COLO668 (cell line): ENCODE measurements at regions not wholly inside any gene's neighbourhood (a gene's known extent, or its start where the extent isn't known, plus 50 kb on each side); places are given as distances from the start of the nearest gene placed in this dataset.
"Not testable (repeated sequence)": the region's sequence is repeated elsewhere in the genome, so short reads cannot be mapped to it uniquely, and the experiment has no call there.

Experiments used
- DNase-seq: peaks from one replicate; lab custom pipeline; 2025; ENCODE audit not compliant: unreplicated experiment; lab: John Stamatoyannopoulos, UW

DNA sequence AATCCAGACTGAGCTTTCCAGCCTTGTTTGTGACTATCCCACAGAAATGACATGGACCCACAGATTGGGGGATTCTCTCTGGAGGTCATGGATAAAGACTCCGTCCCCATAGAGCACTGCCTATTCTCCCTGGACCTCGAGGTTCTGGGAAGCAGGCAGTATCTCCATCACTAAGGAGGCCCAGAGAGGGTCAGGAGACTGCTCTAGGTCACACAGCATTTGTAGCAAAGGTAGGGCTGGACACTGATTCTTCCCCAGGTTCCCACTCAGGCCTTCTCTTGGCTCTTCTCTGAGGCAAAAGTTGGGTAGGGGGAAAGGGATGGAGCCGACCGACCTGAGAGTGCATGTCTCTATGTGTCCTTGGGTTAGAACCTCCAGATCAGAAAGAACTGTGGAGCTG, 80.9 kb downstream of the PTPRS start:
- DNase-seq = no peak

DNA sequence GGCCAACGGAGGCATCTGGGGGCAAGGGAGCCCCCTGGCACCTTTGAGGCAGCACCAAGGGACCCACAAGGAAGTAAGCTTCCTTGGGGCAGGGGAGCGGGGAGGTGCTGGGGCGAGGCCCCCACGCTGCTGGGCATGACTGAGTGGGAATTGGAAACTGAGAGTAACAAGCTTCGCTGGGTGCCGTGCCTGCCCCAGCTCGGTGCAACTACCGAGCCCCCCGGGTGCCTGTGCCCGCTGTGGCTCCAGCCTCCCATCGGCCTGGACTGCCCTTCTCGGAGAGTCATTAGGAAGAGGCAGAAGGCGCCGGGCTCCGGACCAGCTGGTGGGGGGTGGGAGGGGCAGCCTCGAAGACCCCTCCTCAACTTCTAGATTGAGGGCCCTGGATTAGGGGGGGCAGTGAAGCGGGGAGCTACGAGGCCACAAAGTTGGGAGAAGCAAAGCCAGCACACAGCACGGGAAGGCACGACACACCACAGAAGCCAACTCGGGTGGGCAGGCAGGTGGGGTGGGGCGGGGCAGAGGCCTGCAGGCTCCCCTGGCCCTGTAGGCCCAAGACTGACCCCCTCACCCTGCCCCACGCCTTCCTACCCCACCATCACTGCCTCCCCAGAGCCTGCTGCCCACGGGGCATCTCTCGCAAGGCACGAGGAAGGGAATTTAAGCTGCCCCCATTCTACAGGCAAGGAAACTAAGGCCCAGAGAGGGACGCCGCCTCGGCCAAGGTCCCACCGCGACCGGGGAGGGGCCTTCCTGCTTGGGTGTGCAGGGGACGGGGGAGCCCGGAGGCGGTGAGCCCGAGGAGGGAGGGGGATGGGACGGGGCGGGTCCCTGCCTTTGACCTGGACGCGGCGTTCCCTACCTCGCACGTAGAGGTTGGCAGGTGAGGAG, 83.2 kb downstream of the PTPRS start:
- no peak for DNase-seq

DNA sequence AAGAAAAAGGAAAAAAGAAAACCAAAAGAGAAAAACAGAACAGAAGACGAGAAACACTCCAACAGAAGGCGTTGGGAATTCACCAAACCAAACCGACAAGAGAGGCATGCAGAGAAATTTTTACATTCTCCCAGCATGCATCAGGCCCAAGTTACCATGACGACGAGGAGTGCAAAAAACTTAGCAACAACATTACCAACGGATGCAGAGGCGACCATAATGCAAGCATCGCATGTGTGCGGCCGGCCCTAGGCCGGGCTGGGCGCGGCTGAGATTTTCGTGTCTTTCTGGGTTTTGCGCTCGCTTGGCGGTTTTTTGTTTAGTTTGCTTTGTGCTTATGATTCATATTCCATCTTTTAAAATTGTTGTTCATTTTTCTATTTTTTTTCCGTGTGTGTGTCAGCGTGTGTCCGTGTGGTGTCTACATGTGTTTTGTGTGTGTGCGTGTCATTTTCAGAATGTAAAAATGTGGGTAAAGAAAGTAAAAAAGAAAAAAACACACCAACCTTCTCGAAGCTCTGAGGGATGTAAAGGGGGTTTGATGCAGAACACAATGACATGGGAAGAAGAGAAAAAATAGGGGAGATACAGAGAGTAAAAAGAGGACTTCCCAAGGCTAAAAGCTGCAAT, 84.9 kb downstream of the PTPRS start:
- DNase-seq = no peak

DNA sequence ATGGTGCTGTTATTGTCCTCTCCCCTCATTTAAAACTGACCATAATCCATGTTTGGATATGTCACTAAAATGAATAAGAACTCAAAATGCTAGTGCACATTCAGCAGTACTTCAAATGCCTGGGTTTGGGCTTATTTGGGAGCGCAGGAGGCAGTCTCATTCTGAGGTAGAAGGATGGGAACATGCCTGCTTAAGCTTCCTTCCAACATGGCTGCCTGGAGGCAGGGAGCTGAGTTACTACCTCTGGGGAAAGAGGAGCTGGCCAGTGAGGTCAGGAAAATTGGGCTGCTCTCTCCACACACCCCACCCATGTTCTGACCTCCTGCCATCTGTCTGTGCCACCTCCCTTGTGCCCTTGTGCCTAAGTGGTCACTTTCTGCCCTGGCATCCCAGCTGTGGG, 85.7 kb downstream of the PTPRS start:
- DNase-seq = no peak

DNA sequence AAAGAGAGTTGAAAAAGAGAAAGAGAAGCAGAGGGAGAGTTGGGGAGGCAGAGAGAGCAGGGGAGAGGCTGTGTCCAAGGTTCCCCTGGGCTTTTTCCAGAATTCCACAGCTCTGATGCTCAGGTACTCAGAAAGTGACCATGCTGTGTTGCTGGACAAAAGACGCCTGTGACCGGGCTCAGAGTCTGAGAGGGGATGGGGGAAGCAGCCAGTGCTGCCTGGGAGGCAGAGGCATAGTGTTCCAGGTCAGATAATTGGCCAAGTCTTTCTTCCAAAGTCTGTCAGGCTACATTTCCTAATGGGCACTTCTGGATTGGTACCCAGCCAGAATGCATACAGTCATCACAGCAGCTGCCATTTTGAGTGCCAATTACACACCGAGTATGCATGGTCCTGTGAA, 86.1 kb downstream of the PTPRS start:
- DNase-seq = no peak

DNA sequence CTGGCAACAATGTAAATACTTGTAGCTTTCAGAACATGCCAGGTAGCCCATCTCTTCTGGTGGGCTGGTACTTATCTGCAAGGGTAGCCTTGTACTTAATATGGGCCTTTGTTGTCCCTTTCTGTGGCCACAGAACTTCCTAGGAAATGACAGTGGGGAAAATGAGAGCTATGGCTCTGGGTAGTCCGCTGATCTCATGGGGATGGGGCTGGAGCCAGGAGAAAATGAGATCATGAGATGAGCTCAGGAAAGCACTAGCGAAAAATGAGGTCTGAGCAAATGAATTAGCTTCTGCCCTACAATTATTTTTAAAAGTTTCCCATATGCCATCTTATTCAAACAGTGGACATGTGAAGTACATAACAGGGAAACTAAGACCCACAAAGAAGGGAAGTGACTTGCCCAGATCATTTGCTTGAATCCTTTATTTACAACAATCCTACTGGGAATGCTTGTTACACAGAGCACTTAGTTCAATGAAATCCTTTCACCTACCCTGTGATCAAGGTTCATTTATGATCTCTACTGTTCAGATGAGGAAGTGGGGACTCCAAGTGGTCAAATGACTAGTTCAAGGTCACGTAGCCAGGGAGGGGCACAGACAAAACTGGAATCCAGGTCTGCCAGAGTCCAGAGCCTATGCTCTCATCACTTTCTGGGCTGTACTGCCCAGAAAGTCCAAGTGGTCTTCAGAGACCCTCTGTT, 87.1 kb downstream of the PTPRS start:
- no peak for DNase-seq

DNA sequence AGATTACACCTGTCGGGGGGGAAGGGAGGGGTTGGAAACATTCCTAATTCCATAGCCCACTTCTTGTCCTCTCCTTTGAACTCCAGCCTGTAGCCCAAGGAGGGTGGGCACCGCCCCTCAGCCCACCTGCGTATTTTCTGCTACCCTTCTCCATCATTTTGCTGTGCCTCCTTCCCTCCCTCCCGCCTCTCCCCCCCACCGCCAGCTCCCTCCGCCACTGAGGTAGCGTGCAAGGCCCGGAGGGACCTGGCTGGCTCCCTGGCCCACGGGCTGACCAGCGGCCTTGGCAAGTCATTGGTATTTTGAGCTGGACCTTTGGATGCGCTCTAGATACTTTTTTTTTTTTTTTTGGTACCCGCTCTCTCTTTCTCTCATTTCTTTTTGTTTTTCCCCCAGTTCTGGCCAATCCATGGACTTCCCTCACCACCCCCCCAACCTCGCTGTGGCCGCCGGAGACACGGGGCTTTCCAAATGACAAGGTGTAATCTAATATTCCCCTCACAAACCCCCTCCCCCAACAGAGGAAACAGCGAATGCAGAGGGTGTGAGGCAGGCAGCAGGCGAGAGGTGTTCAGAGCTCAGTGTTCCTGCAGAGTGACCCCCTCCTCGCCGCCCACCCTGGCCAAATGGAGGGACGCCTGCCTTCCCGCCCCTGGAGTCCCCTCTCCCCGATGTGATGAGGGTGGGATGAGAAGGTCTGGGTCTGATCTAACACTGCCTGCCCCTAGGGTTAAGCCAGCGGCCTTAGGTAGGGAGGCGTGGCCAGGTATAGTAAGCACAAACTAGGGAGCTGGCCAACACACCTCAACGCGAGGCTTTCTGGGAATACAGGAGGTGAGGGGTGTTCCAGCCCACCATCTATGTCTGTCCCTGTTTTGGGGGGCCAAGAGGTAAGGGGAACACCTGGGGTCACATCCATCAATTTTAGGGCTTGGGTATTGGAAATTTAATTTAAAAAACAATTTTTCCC, 89.2 kb downstream of the PTPRS start:
- DNase-seq = no peak

DNA sequence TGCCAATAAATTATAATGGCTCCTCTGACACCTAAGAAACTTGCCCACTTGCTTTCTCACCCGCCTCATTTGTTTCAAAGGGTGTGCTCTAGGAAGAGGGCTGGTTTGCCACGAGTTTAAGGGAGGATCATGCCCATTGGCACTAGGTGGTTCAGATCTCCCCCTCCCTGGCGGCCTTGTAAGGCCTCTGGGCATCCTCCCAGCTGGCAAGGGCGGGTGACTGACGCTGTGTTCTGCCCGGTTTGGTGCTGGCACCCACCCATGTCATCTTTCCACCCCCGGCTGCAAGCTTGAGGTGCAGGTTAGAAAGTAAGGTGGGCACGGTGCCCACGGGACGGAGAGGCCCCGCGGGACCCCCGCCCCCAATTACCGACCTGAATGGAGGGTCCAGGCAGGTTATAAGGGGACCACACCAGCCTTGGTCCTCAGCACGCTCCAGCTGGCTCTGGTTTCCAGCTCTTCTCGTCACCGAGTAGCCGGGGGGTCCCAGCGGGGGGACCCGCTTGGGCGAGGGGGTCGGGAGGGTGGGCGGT, 90.4 kb downstream of the PTPRS start:
- DNase-seq = no peak

DNA sequence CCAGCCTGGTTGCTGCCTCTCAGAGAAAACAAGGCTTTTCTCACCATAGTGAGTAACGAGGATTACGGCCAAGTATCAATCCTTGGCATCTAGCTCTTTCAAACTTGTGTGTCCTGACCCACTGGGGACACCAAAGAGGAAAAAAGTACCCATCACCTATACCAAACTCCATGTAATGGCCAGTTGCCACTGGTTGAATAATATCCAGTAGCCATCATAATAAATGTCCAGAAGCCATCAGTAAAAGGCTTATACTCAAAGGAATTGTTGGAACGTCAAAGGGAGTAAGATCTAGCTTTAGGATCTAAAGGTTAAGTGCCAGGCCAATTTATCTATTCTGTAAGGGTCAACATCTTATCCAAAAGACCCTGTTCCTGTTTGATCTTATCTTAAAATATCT, 91.1 kb downstream of the PTPRS start:
- DNase-seq = no peak

DNA sequence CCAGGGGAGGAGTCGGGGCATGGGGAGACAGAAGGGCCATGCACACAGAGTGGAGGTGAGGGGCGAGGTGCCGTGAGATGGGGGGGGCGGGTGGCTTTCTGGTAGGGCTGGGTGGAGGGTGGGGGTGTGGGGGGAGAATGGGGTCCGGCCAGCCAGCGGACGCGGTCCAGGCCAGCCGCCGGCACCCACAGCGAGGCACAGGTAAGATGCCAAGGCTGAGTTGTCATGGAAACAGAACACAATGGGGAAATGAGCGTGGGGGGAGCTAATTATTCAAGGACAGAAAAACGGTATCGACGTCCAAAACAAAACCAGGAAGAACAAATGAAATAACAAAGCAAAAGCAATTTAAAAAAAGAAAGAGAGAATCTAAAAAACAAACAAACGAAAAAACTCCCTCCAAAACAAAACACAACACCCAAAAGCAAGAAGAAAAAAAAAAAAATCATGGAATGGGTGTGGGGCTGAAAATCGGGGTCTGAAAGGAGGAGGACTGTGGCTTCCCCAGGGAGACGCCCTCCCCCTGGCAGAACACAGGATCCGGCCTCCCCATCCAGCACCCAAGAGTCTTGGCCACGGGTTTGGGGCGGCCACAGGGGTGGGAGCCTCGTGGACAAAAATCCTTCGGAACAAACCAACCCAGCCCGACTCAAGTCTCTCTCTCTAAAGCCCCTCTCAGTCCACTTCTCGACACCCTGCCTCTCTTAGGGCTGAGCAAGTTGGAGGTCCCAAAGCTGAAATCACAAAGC, 92.5 kb downstream of the PTPRS start:
- no peak for DNase-seq

DNA sequence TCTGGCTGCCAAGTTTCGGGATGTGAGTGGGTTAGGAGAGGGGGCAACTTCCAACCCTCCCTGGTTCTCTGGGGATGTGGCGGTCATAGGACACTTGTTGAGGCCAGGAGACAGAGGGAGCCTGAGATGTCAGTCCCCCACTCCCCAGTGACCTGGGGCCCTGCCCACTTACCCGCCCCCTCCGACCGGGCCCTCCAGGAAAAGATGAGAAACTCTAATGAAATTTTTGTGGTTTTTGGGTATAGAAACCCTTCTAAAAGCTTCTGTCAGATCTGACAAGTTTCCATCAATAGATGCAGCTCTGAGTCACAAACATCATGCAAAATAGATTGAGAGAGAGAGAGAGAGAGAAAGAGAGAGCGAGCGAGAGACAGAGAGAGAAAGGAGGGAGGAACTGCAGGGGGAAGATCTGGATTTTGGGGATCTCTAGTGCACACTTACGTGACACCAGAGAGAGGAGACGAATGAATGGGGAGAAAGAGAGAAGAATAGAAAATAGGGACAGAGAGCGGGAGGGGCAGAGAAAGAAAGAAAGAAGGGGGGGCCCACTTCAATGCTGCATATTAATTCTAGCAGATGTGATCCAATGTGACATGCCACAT, 94.0 kb downstream of the PTPRS start:
- no peak for DNase-seq

DNA sequence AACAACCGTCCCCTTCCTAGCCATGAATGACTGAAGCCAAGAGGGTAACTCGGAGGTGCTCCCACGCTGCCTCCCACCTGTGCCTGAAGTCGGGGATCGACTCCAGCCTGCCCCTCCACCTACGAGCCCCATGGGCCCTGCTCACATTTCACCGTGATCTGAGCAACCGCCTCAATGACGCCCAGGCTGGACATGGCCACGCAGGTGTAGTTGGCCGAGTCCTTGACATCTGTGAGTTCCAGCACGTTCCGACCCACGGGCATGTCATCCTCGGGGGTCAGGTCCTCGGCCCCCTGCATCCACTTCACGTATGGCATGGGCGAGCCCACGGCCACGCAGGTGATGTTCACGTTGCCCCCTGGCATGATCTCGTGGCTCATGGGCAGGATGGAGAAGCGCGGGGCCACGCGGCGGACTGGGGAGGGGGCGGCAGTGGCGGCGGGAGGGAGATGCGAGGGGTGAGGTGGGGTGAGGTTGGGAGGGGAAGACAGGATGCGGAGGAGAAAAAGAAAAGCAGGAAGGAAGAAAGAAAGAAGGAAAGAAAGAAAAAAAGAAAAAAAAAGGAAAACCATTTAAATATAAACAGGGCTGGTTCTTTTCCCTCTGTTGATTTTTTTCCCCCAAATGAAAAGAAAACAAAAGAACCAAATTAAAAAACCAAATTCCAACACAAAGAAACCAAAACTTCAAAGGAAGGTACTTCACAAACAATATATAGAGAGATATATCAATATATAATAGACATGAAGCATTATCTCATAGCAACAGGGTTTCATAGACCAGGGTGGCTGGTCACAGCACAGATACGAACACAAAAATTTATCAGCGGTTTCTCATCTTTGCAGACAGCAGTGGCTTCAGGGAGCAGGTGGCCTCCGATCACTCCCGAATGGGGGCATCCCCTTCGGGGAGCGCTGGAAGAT, 94.7 kb downstream of the PTPRS start:
- no peak for DNase-seq

DNA sequence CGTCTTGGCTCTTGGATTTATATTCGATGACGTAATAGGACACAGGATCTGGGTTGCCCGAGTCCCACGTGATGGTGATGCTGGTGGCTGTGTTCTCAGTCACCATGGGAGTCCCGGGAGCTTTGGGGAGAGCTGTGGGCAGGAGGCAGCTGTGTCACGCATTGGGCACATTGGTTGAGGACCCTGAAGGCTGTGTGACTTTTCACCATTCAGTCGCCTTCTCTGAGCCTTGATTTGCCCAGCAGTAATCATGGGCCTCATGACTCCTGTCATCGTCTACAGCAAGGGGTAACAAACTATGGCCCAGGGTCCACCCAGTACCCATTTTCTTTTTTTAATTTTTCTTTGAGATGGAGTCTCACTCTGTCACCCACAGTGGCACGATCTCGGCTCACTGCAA, 96.3 kb downstream of the PTPRS start:
- DNase-seq = no peak

DNA sequence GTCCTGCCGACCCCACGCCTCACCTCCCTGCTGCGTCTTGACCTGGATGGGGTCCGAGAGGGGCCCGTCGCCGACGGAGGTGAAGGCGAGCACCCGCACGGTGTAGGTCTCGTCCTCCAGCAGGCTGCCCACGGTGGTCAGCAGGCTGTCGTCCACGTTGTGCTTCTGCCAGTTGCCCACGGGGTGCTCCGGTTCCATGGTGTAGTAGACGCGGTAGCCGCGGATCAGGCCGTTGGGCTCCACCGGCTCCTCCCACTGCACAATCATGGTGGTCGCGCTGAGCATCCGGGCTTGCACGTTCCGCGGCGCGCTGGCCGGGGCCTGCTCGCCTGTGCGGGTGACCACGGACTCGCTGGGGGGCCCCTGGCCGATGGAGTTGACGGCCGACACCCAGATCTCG, 96.7 kb downstream of the PTPRS start:
- DNase-seq = no peak

DNA sequence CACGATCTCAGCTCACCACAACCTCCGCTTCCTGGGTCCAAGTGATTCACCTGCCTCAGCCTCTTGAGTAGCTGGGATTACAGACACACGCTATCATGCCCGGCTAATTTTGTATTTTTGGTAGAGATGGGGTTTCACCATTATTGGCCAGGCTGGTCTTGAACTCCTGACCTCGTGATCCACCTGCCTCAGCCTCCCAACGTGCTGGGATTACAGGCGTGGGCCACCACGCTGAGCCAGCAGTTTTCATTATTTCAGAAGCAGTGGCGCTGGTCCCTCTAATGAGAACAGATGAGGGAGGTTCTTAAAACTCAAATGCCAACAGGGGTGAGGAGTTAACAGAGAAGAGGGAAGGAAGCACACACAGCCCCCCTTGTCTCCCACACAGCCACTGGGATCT, 98.7 kb downstream of the PTPRS start:
- not testable (repeated sequence) for DNase-seq

DNA sequence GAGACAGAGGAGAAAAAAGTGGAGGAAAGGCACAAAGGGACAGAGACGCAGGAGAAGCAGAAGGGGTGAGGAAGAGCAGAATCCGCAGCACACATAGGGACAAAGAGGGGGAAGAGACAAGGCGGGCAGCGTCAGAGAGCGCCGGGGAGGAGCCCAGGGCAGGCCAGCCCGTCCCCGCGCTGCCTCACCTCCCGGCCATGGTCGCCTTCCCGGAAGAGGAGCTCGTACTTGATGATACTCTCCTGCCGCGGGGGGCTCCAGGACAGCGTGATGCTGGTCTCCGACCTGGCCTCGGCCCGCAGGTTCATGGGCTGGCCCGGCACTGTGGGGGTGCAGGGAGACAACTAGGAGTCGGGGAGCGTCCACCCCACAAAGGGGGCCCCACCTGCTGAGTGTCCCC, 100.6 kb downstream of the PTPRS start:
- DNase-seq = no peak

DNA sequence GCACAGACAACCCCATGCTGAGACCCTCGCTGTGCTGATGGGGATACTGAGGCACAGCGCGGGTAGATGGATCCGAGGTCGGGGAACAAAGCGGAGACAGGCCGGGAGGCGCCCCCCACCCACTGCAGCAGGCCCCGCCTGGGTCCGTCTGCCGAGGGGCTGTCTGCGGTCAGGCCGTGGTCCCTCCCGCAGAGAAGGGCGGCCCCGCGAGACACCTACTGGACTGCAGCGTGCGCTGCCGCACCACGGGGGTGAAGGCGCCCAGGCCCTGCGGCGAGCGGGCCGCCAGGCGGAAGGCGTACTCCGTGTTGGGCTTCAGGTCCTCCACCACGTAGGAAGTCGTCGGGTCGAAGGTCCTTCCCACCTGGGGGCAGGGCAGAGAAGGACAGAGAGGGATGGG, 101.9 kb downstream of the PTPRS start:
- no peak for DNase-seq

DNA sequence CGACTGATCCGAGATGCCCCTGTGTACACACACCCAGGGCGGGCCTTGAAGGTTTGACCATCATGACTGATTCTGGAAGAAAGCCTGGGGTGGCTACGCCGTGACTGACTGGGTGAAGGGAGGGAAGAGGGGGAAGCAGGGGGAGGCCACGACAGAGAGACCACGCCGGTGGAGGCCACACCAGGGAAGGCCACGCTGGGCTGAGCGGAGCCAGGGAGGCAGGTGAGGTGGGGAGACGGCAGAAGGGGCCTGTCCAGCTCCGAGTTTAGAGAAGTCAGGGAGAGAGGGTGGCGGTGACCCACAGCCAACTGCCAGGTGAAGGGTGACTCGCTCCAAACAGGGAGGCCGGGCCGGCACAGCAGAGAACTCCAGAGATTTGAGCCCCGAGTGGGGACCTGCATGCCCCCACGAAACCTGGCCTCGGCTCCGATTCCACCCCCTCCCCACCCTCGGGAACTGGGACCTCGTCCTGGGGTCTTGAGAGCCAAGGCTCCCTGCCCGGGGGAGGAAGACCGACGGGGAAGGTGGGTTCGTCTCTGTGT, 102.6 kb downstream of the PTPRS start:
- DNase-seq = no peak
